OCI-LY7 (cell line): ENCODE measurements at regions not wholly inside any gene's neighbourhood (a gene's known extent, or its start where the extent isn't known, plus 50 kb on each side); places are given as distances from the start of the nearest gene placed in this dataset.

Source experiments
- BruUV-seq: library from RNA; stranded (reverse); fragments of 400-500 nt; replicated peaks from 2 replicates; lab custom pipeline; 2021; lab: Mats Ljungman, UMichigan
- CTCF ChIA-PET: fragments of 300-600 bp; sonication (Branson Sonifier 250); formaldehyde crosslinking; loops from one replicate; lab custom pipeline; 2022; ENCODE audit warnings: antibody characterized with exemption; ENCODE audit not compliant: unreplicated experiment; lab: Charles Lee
- POLR2A ChIA-PET: fragments of 300-600 bp; sonication (Branson Sonifier 250); formaldehyde crosslinking; loops from one replicate; lab custom pipeline; 2022; ENCODE audit warnings: antibody characterized with exemption; lab: Charles Lee
- DNase-seq: peaks from one replicate; pipeline ENCODE4 v3.0.0-alpha.2; 2015; ENCODE audit warnings: low spot score
- H2AFZ ChIP-seq: fragments of 200-600 bp; sonication (generic), shearing (Covaris generic); 2 replicates; pipeline ENCODE4 v1.6.1; 2014; ENCODE audit warnings: mild to moderate bottlenecking, antibody characterized with exemption, low read length, moderate library complexity
- H3K27ac ChIP-seq: fragments of 200-600 bp; sonication (generic); 2 replicates; pipeline ENCODE4 v1.5.1; 2014; ENCODE audit warnings: mixed run types, low read depth, mild to moderate bottlenecking, moderate library complexity, low read length, inconsistent platforms; ENCODE audit not compliant: poor library complexity, severe bottlenecking
- H3K36me3 ChIP-seq: fragments of 200-600 bp; sonication (generic); 2 replicates; pipeline ENCODE4 v1.6.1; 2014; ENCODE audit warnings: mild to moderate bottlenecking, antibody characterized with exemption, low read length, moderate library complexity, mixed read lengths; ENCODE audit not compliant: insufficient read depth
- H3K4me1 ChIP-seq: fragments of 200-600 bp; sonication (generic); 2 replicates; pipeline ENCODE4 v1.5.1; 2014; ENCODE audit warnings: mild to moderate bottlenecking, low read length; ENCODE audit not compliant: insufficient read depth, poor library complexity, severe bottlenecking
- H3K4me2 ChIP-seq: fragments of 200-600 bp; sonication (generic); 2 replicates; pipeline ENCODE4 v1.6.1; 2014; ENCODE audit warnings: mild to moderate bottlenecking, low read length
- H3K4me3 ChIP-seq: fragments of 200-600 bp; sonication (generic); 2 replicates; pipeline ENCODE4 v1.5.1; 2014; ENCODE audit warnings: mild to moderate bottlenecking, low read depth, low read length; ENCODE audit not compliant: poor library complexity, severe bottlenecking
- H3K79me2 ChIP-seq: fragments of 200-600 bp; sonication (generic); 2 replicates; pipeline ENCODE4 v1.6.1; 2016; ENCODE audit warnings: low read depth, mild to moderate bottlenecking, low read length, moderate library complexity, mixed read lengths; ENCODE audit not compliant: insufficient read depth
- H3K9me2 ChIP-seq: fragments of 200-600 bp; sonication (generic); 2 replicates; pipeline ENCODE4 v1.6.1; 2016; ENCODE audit warnings: mild to moderate bottlenecking, low read length, mixed read lengths; ENCODE audit not compliant: insufficient read depth
- H3K9me3 ChIP-seq: fragments of 200-600 bp; sonication (generic); 2 replicates; pipeline ENCODE4 v1.6.1; 2014; ENCODE audit warnings: mild to moderate bottlenecking, mixed run types, low read length, mixed read lengths
- H4K20me1 ChIP-seq: fragments of 200-600 bp; sonication (generic); 2 replicates; pipeline ENCODE4 v1.6.1; 2014; ENCODE audit warnings: mild to moderate bottlenecking, antibody characterized with exemption, low read length, moderate library complexity, mixed read lengths; ENCODE audit not compliant: insufficient read depth
- CTCF ChIP-seq: fragments of 200-600 bp; sonication (generic); conservative IDR thresholded peaks from 2 replicates; pipeline ENCODE4 v1.5.1; 2014; ENCODE audit warnings: mild to moderate bottlenecking, antibody characterized with exemption, low read length, moderate library complexity, mixed read lengths
- EZH2phosphoT487 ChIP-seq: fragments of 200-600 bp; sonication (generic); IDR thresholded peaks from 2 replicates; pipeline ENCODE4 v1.6.1; 2018; ENCODE audit warnings: low read depth, borderline replicate concordance, mild to moderate bottlenecking, mixed run types, antibody characterized with exemption, low read length, moderate library complexity, mixed read lengths
- intact Hi-C: fragments of 100-400 bp; cut with micrococcal nuclease; formaldehyde crosslinking; loops from one replicate; pipeline ENCODE4 v1.10.0; 2022; ENCODE audit not compliant: unreplicated experiment

GRCh38 chr5:135223404-135223803 lies 175.6 kb downstream of the MACROH2A1 start:
- Histone ChIP-seq H3K4me3 (no peak overlapping the region), H2AFZ (no peak overlapping the region), H3K79me2 (no peaks in the 10 kb centered on the region), H3K27ac (no peak overlapping the region), H3K4me1 (no peaks in the 10 kb centered on the region), H3K4me2 (no peak overlapping the region), H4K20me1 (no peaks in the 10 kb centered on the region), H3K9me3 (no peaks in the 10 kb centered on the region), H3K36me3 (no peaks in the 10 kb centered on the region), H3K9me2 (no peaks in the 10 kb centered on the region)
- TF ChIP-seq EZH2phosphoT487 (no peak), CTCF (no peak)
- DNase-seq = no peak
- BruUV-seq = no TSS peak
- ChIA-PET CTCF (interaction anchor here (1.0 kb wide), 1 partner anchor 20 kb away, joined by 3 read pairs; no protein-coding TSS in a partner anchor), POLR2A (interaction anchor here (0.5 kb wide), 1 partner anchor 373 kb away, joined by 3 read pairs; no protein-coding TSS in a partner anchor)
- intact Hi-C loops = no loop called here

DNA sequence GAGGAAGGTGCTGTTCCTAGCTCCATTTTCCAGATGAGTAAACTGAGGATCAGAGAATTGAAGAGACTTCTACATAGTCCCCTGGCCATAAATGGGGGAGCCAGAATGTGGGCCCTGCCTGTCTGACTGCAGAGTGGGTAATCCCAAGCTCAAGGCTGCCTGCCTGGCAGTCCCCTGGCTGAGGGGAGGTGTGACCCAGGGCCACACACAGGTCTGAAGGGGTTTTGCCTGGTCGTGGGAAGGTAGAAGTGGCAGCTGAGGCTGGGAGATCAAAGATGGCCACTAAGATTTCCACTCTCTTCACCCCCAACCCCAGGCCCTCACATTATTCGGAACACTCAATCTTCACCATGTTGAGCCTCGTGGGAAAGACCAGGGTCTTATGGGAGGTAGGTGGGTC lies 176.3 kb downstream of the MACROH2A1 start:
- intact Hi-C loops = no loop called here
- H3K9me2 ChIP-seq = no peaks in the 10 kb centered on the region
- H2AFZ ChIP-seq = no peak overlapping the region
- TF ChIP-seq EZH2phosphoT487 (no peak), CTCF (no peak)
- POLR2A ChIA-PET = interaction anchor here (0.5 kb wide), 1 partner anchor 372 kb away, joined by 3 read pairs; no protein-coding TSS in a partner anchor
- H3K9me3 ChIP-seq = no peaks in the 10 kb centered on the region
- H3K4me1 ChIP-seq = no peaks in the 10 kb centered on the region
- H3K36me3 ChIP-seq = no peaks in the 10 kb centered on the region
- no peak overlapping the region for H3K4me3 ChIP-seq
- no peak overlapping the region for H3K4me2 ChIP-seq
- no TSS peak for BruUV-seq
- no peak for DNase-seq
- H3K79me2 ChIP-seq = no peaks in the 10 kb centered on the region
- no peaks in the 10 kb centered on the region for H4K20me1 ChIP-seq
- H3K27ac ChIP-seq = no peak overlapping the region
- CTCF ChIA-PET = no interaction called here

DNA sequence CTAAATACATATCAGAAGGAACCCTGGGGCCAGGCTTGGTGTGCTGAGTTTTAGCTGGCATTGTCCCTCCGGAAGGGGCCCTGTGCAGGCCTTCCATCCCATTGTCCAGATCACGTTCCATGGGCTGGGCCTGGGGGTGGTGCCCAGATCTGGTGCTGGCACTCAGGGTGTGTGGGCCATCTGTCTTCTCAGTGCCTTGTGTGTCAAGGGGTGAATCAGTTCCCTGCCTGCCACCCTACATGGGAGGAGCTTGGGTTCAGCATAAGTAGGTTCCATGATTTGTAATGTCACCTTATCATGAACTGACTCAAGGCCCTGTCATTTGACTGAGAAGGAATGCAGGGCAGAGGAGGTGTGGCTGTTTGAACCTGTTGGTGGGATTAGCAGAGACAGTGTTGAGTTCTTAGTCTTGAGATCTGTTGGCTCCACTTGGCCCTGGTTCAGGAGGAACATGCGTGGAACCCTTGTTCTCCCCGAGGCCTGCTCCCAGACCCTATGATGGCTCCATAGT lies 176.8 kb downstream of the MACROH2A1 start:
- no peak for TF ChIP-seq CTCF
- no peak for TF ChIP-seq EZH2phosphoT487
- POLR2A ChIA-PET = no interaction called here
- Histone ChIP-seq H3K27ac (no peak overlapping the region), H3K9me3 (no peaks in the 10 kb centered on the region), H3K36me3 (no peaks in the 10 kb centered on the region), H3K4me3 (no peak overlapping the region), H3K4me2 (no peak overlapping the region), H3K79me2 (no peaks in the 10 kb centered on the region), H3K9me2 (no peaks in the 10 kb centered on the region), H4K20me1 (no peaks in the 10 kb centered on the region), H3K4me1 (no peaks in the 10 kb centered on the region), H2AFZ (no peak overlapping the region)
- no TSS peak for BruUV-seq
- intact Hi-C loops = no loop called here
- no peak for DNase-seq
- CTCF ChIA-PET = no interaction called here
